Activated CD4-positive, alpha-beta memory T cell treated with anti-CD3 and anti-CD28 coated beads, Interleukin-2, amount 10 ng/mL, durations not matched to agents 7 days and 5 days (primary cell): ENCODE measurements at regions not wholly inside any gene's neighbourhood (a gene's known extent, or its start where the extent isn't known, plus 50 kb on each side); places are given as distances from the start of the nearest gene placed in this dataset.

Experiments
- CTCF ChIA-PET: fragments of 350-600 bp; sonication (Branson Sonifier 250); formaldehyde crosslinking; loops from one replicate; lab custom pipeline; 2021; ENCODE audit warnings: antibody characterized with exemption, inconsistent platforms; lab: Charles Lee
- POLR2A ChIA-PET: fragments of 350-600 bp; sonication (Branson Sonifier 250); formaldehyde crosslinking; loops from one replicate; lab custom pipeline; 2021; ENCODE audit warnings: antibody characterized with exemption; lab: Charles Lee
- DNase-seq: peaks from one replicate; pipeline ENCODE4 v3.0.0-alpha.2; 2020
- H3K27ac Mint-ChIP-seq: one replicate; pipeline ENCODE4 v1.8.0; 2021; ENCODE audit warnings: mild to moderate bottlenecking, mixed read lengths
- H3K27me3 Mint-ChIP-seq: one replicate; pipeline ENCODE4 v1.8.0; 2021; ENCODE audit warnings: mixed read lengths
- H3K36me3 Mint-ChIP-seq: one replicate; pipeline ENCODE4 v1.8.0; 2021; ENCODE audit warnings: low read depth, mixed read lengths
- H3K4me1 Mint-ChIP-seq: one replicate; pipeline ENCODE4 v1.8.0; 2021; ENCODE audit warnings: mixed read lengths
- H3K4me3 Mint-ChIP-seq: one replicate; pipeline ENCODE4 v1.8.0; 2021; ENCODE audit warnings: mild to moderate bottlenecking, mixed read lengths
- H3K9me3 Mint-ChIP-seq: one replicate; pipeline ENCODE4 v1.8.0; 2021; ENCODE audit warnings: mixed read lengths

DNA sequence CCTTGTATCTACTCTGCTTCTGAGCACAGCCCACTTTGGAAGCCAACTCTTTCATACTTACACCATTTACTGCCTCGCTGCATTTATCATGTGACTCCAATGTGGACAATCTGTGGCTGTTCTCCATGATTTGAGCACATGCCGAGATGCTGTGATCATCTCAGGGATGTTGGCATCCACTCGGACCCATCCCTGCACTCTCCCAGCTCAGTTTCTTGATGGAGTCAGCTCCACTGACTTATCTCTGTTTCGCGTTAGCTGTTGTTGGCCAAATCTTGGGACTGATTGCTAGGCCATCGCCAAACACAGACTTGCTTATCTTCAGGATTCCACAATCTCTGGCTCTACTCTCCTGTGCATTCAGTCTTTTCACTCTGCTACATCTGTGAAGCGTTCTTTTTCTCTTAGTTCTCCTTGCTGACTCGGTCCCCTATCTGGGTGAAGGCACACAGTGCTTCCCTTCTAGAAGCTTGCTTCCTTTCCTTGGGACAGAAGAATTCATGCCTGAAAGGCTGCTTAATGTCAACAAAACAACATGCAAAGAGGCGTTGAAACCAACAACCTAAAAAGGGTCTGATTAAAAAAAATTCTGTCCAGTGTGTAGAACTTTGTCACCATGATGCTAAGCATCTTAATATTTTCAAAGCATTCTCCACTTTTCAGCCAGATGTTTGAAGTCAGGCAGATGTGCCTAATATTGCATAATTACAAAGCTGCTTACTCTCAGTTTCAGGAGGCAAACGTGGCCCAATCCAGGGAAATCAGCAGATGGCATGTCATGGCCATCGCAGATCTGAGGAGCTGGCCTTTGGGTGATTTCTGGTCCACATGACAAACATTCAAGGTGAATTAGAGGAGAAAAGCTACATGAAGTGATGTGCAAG, 120.7 kb downstream of the NGF start:
- Mint-ChIP-seq H3K4me1 (no peaks in the 10 kb centered on the region), H3K4me3 (no peak overlapping the region), H3K27me3 (no peaks in the 10 kb centered on the region), H3K27ac (no peak overlapping the region), H3K36me3 (no peaks in the 10 kb centered on the region), H3K9me3 (no peaks in the 10 kb centered on the region)
- CTCF ChIA-PET = no interaction called here
- no peak for DNase-seq
- POLR2A ChIA-PET = no interaction called here

GRCh38 chr1:115215703-115216521, 122.1 kb downstream of the NGF start:
- no peaks in the 10 kb centered on the region for H3K27me3 Mint-ChIP-seq
- no peak for DNase-seq
- H3K27ac Mint-ChIP-seq = no peak overlapping the region
- ChIA-PET CTCF (no interaction called here), POLR2A (no interaction called here)
- no peaks in the 10 kb centered on the region for H3K4me1 Mint-ChIP-seq
- no peak overlapping the region for H3K4me3 Mint-ChIP-seq
- H3K9me3 Mint-ChIP-seq = no peaks in the 10 kb centered on the region
- no peaks in the 10 kb centered on the region for H3K36me3 Mint-ChIP-seq

- H3K36me3 Mint-ChIP-seq = no peaks in the 10 kb centered on the region
- ChIA-PET POLR2A (no interaction called here), CTCF (no interaction called here)
- no peak for DNase-seq
- no peaks in the 10 kb centered on the region for H3K27me3 Mint-ChIP-seq
- no peaks in the 10 kb centered on the region for H3K4me1 Mint-ChIP-seq
- H3K4me3 Mint-ChIP-seq = no peak overlapping the region
- no peaks in the 10 kb centered on the region for H3K9me3 Mint-ChIP-seq
- H3K27ac Mint-ChIP-seq = no peak overlapping the region
These were observed 122.9 kb downstream of the NGF start for GRCh38 chr1:115215110-115215509.

DNA sequence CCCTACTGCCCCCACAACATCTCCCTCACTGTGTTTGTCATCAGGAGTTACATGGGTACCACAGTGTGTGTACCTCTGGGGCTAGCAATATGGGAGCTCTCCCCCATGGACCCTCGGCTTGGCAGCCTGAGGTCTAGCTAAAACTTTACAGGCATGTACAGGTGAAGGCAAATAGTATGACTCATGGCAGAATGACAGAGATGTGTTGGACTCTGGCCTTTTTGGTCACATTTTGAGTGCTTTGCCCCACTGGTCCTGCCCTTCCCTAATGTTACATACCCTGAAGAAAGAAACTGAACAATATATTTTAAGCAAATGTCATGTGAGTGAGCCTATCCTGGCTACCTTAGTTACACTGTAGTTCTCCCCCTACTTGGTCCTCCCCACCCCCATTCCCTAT, 124.0 kb downstream of the NGF start:
- Mint-ChIP-seq H3K4me1 (no peaks in the 10 kb centered on the region), H3K27me3 (peaks cover under 1% of the 10 kb centered on the region), H3K4me3 (no peak overlapping the region), H3K9me3 (no peaks in the 10 kb centered on the region), H3K36me3 (no peaks in the 10 kb centered on the region), H3K27ac (no peak overlapping the region)
- DNase-seq = no peak
- POLR2A ChIA-PET = no interaction called here
- CTCF ChIA-PET = no interaction called here

GRCh38 chr1:115213130-115213529, 123.8 kb upstream of the TSPAN2 start:
- no peaks in the 10 kb centered on the region for H3K9me3 Mint-ChIP-seq
- DNase-seq = no peak
- no peak overlapping the region for H3K27ac Mint-ChIP-seq
- H3K36me3 Mint-ChIP-seq = no peaks in the 10 kb centered on the region
- no peak overlapping the region for H3K4me3 Mint-ChIP-seq
- ChIA-PET POLR2A (no interaction called here), CTCF (no interaction called here)
- no peaks in the 10 kb centered on the region for H3K4me1 Mint-ChIP-seq
- H3K27me3 Mint-ChIP-seq = peaks cover 2% of the 10 kb centered on the region

DNA sequence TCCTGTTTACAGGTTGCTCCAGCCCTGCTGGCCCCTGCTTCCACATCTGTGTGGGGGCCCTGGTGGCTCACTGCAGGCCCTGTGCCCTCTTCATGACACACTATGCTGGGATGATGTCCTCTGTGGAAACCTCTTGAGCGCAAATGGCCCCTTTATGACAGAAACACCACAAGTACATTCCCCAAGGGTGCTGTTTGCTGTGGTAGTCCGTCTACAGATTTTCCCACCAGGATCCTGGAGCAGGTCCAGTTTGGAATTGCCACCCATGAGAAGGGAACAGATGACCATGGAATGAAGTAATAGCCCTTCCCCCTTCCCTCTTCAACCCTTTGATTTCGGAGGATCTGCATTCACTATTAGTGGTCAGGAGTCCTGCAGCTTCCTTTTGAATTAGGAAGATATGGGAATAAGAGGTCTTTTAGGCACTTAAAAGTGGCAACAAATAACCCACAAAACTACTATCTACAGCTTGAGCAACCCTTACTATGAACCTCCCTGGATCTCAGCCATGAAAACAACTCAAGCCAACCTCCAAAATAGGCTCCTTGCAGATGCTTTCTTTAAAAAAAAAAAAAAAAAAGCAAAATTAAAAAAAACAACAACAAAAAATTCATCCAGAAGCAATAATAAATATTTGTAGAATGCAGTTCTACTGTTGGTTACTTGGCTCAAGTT, 121.9 kb upstream of the TSPAN2 start:
- Mint-ChIP-seq H3K9me3 (no peaks in the 10 kb centered on the region), H3K27me3 (peaks cover 3% of the 10 kb centered on the region), H3K4me3 (no peak overlapping the region), H3K4me1 (no peaks in the 10 kb centered on the region), H3K27ac (no peak overlapping the region), H3K36me3 (no peaks in the 10 kb centered on the region)
- ChIA-PET CTCF (no interaction called here), POLR2A (no interaction called here)
- DNase-seq = no peak

DNA sequence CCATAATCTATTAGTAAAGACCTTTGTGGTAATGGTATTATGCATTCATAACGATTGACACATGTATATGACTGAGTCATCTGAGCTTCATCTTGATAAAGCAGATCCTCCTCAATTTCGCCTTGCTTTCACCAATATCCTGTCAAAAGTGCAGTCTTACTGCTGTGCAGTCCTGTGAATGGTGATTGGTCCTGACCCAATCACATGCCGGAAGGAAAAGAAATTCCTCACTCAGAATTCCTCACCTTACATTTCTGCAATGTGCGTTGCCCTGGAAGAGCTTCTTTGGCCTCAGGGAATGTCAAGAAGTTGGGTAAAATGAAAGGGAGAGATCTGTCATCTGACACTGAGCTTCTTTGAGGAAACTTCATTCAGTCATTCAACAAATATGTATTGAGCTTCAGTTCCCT, 121.0 kb upstream of the TSPAN2 start:
- CTCF ChIA-PET = no interaction called here
- Mint-ChIP-seq H3K4me3 (no peak overlapping the region), H3K36me3 (no peaks in the 10 kb centered on the region), H3K4me1 (no peaks in the 10 kb centered on the region), H3K27me3 (peaks cover 5% of the 10 kb centered on the region), H3K9me3 (no peaks in the 10 kb centered on the region), H3K27ac (no peak overlapping the region)
- POLR2A ChIA-PET = no interaction called here
- no peak for DNase-seq

GRCh38 chr1:115204513-115204912, 115.2 kb upstream of the TSPAN2 start:
- H3K4me1 Mint-ChIP-seq = no peaks in the 10 kb centered on the region
- H3K4me3 Mint-ChIP-seq = no peak overlapping the region
- no peak for DNase-seq
- H3K9me3 Mint-ChIP-seq = peaks cover 3% of the 10 kb centered on the region
- ChIA-PET POLR2A (no interaction called here), CTCF (interaction anchor here (1.2 kb wide), 1 partner anchor 8 kb away, joined by 3 read pairs; no protein-coding TSS in a partner anchor)
- no peak overlapping the region for H3K27ac Mint-ChIP-seq
- peaks cover 13% of the 10 kb centered on the region for H3K27me3 Mint-ChIP-seq
- H3K36me3 Mint-ChIP-seq = peaks cover 2% of the 10 kb centered on the region

DNA sequence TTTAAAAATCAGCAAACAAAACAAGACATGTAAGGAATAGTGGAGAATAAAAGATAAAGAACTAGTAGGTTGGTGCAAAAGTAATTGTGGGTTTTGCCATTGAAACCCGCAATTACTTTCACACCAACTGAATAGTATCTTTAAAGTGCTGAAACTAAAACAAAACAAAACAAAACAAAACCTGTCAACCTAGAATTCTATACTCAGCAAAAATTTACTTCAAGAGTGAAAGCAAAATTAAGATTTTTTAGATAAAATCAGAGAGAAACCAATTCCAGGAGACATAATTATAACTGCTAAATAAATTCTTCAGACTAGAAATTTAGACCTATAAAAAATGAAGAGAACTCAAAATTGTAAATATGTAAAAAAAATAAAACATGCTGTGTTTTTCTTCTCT, 114.0 kb upstream of the TSPAN2 start:
- Mint-ChIP-seq H3K4me3 (no peak overlapping the region), H3K27me3 (peaks cover 12% of the 10 kb centered on the region), H3K27ac (no peak overlapping the region), H3K36me3 (peaks cover 2% of the 10 kb centered on the region), H3K4me1 (no peaks in the 10 kb centered on the region), H3K9me3 (peaks cover 3% of the 10 kb centered on the region)
- ChIA-PET POLR2A (no interaction called here), CTCF (interaction anchor here (1.2 kb wide), 1 partner anchor 9 kb away, joined by 3 read pairs; no protein-coding TSS in a partner anchor)
- DNase-seq = no peak

GRCh38 chr1:115201598-115201997, 112.3 kb upstream of the TSPAN2 start:
- ChIA-PET POLR2A (no interaction called here), CTCF (no interaction called here)
- H3K9me3 Mint-ChIP-seq = peaks cover 3% of the 10 kb centered on the region
- H3K4me1 Mint-ChIP-seq = no peaks in the 10 kb centered on the region
- DNase-seq = no peak
- H3K27ac Mint-ChIP-seq = no peak overlapping the region
- peaks cover 2% of the 10 kb centered on the region for H3K36me3 Mint-ChIP-seq
- peaks cover 19% of the 10 kb centered on the region for H3K27me3 Mint-ChIP-seq
- H3K4me3 Mint-ChIP-seq = no peak overlapping the region

DNA sequence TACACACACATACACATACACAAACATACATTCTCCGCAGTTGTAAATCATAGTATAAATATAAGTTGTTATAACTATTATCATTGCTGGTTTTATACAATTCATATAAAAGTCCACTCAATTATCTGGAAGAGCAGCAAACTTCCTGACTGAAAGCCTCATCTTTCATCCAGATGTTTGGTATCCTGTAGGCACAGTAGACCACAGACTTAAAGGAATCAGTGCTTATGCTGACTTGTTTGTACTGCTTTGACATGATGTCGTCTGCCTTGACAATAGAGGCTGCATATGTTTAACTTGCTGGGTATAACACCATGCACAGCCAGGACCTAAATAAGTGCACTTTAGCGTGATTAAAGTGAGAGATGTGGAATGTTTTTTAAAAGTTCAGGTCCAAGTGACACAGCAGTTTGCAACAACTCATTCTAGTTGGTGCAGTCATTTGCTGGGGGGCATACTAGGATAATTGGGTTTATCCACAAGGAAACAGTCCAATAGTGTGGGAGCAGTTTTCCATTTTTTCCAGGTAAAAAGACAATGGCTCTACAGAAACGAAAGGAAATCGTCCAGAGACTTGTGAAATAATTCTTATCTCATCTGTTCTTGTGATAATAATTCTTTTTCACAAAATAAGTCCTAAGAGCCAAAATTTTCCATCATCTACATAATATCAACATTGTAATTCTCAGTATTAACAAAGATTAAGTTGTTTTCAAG, 110.3 kb upstream of the TSPAN2 start:
- CTCF ChIA-PET = no interaction called here

GRCh38 chr1:115198938-115199337, 109.6 kb upstream of the TSPAN2 start:
- no peak for DNase-seq
- Mint-ChIP-seq H3K4me1 (no peaks in the 10 kb centered on the region), H3K36me3 (peaks cover 2% of the 10 kb centered on the region), H3K4me3 (no peak overlapping the region), H3K27ac (no peak overlapping the region), H3K27me3 (peaks cover 23% of the 10 kb centered on the region), H3K9me3 (peaks cover 3% of the 10 kb centered on the region)
- ChIA-PET POLR2A (no interaction called here), CTCF (no interaction called here)

More for the DNA sequence above, 110.3 kb upstream of the TSPAN2 start:
- H3K4me1 Mint-ChIP-seq = no peaks in the 10 kb centered on the region
- peaks cover 3% of the 10 kb centered on the region for H3K9me3 Mint-ChIP-seq
- H3K36me3 Mint-ChIP-seq = peaks cover 2% of the 10 kb centered on the region
- POLR2A ChIA-PET = no interaction called here
- no peak overlapping the region for H3K27ac Mint-ChIP-seq
- peaks cover 18% of the 10 kb centered on the region for H3K27me3 Mint-ChIP-seq
- no peak for DNase-seq
- no peak overlapping the region for H3K4me3 Mint-ChIP-seq
